ENCODE measurements at regions not wholly inside any gene's neighbourhood (a gene's known extent, or its start where the extent isn't known, plus 50 kb on each side); places are given as distances from the start of the nearest gene placed in this dataset.

- no peaks in the 10 kb centered on the region for H3K27me3 ChIP-seq (ENCODE audit: control insufficient read depth in 3 of 3, insufficient read depth in 3 of 3, low read length in 3 of 3)
- H3K9me3 ChIP-seq (ENCODE audit: control insufficient read depth in 2 of 2, insufficient read depth in 1 of 2, low read depth in 1 of 2, low read length in 1 of 2): peaks cover 0 to 2% of the 10 kb centered on the region in 2 donors
- no peak for DNase-seq
- no peak overlapping the region for H3K4me3 ChIP-seq (ENCODE audit: low read depth in 1 of 3, low read length in 3 of 3)
- H3K36me3 ChIP-seq (ENCODE audit: control insufficient read depth in 3 of 3, insufficient read depth in 2 of 3, low read depth in 1 of 3, low read length in 3 of 3): no peaks in the 10 kb centered on the region
- no peak for FAIRE-seq
- no peak overlapping the region for H3K27ac ChIP-seq (ENCODE audit: low read depth in 1 of 3, low read length in 2 of 3)
- H3K4me1 ChIP-seq (ENCODE audit: control insufficient read depth in 3 of 3, insufficient read depth in 2 of 3, low read depth in 1 of 3, low read length in 2 of 3): no peaks in the 10 kb centered on the region
- 67 to 70% (median 70%) methylated on average over 3 of the region's 3 CpGs for WGBS, 3 donors
These were observed 387.3 kb downstream of the CCDC85A start for GRCh38 chr2:56571074-56571473.

GRCh38 chr2:56576001-56576400 lies 392.2 kb downstream of the CCDC85A start:
- WGBS, 3 donors: 54 to 85% (median 81%) methylated on average over 3 of the region's 3 CpGs
- DNase-seq (no peak), FAIRE-seq (no peak)
- Histone ChIP-seq H3K9me3 (ENCODE audit: control insufficient read depth in 2 of 2, insufficient read depth in 1 of 2, low read depth in 1 of 2, low read length in 1 of 2) (peaks cover 0 to 11% of the 10 kb centered on the region in 2 donors), H3K4me3 (ENCODE audit: low read depth in 1 of 3, low read length in 3 of 3) (no peak overlapping the region), H3K27me3 (ENCODE audit: control insufficient read depth in 3 of 3, insufficient read depth in 3 of 3, low read length in 3 of 3) (no peaks in the 10 kb centered on the region), H3K27ac (ENCODE audit: low read depth in 1 of 3, low read length in 2 of 3) (no peak overlapping the region), H3K36me3 (ENCODE audit: control insufficient read depth in 3 of 3, insufficient read depth in 2 of 3, low read depth in 1 of 3, low read length in 3 of 3) (no peaks in the 10 kb centered on the region), H3K4me1 (ENCODE audit: control insufficient read depth in 3 of 3, insufficient read depth in 2 of 3, low read depth in 1 of 3, low read length in 2 of 3) (no peaks in the 10 kb centered on the region)

- Histone ChIP-seq H3K9me3 (ENCODE audit: control insufficient read depth in 2 of 2, insufficient read depth in 1 of 2, low read depth in 1 of 2, low read length in 1 of 2) (peaks cover 0 to 11% of the 10 kb centered on the region in 2 donors), H3K27ac (ENCODE audit: low read depth in 1 of 3, low read length in 2 of 3) (no peak overlapping the region), H3K4me1 (ENCODE audit: control insufficient read depth in 3 of 3, insufficient read depth in 2 of 3, low read depth in 1 of 3, low read length in 2 of 3) (no peaks in the 10 kb centered on the region), H3K36me3 (ENCODE audit: control insufficient read depth in 3 of 3, insufficient read depth in 2 of 3, low read depth in 1 of 3, low read length in 3 of 3) (no peaks in the 10 kb centered on the region), H3K4me3 (ENCODE audit: low read depth in 1 of 3, low read length in 3 of 3) (no peak overlapping the region), H3K27me3 (ENCODE audit: control insufficient read depth in 3 of 3, insufficient read depth in 3 of 3, low read length in 3 of 3) (no peaks in the 10 kb centered on the region)
- no peak for FAIRE-seq
- DNase-seq: no peak
These were observed 396.5 kb downstream of the CCDC85A start for GRCh38 chr2:56580242-56580641.

GRCh38 chr2:56582570-56582969 lies 398.8 kb downstream of the CCDC85A start:
- WGBS, 3 donors: 59 to 78% (median 72%) methylated on average over 1 of the region's 1 CpG
- FAIRE-seq (no peak), DNase-seq (no peak)
- H3K36me3 ChIP-seq (ENCODE audit: control insufficient read depth in 3 of 3, insufficient read depth in 2 of 3, low read depth in 1 of 3, low read length in 3 of 3): no peaks in the 10 kb centered on the region
- no peaks in the 10 kb centered on the region for H3K9me3 ChIP-seq (ENCODE audit: control insufficient read depth in 2 of 2, insufficient read depth in 1 of 2, low read depth in 1 of 2, low read length in 1 of 2)
- H3K4me3 ChIP-seq (ENCODE audit: low read depth in 1 of 3, low read length in 3 of 3): no peak overlapping the region
- H3K4me1 ChIP-seq (ENCODE audit: control insufficient read depth in 3 of 3, insufficient read depth in 2 of 3, low read depth in 1 of 3, low read length in 2 of 3): no peaks in the 10 kb centered on the region
- no peaks in the 10 kb centered on the region for H3K27me3 ChIP-seq (ENCODE audit: control insufficient read depth in 3 of 3, insufficient read depth in 3 of 3, low read length in 3 of 3)
- H3K27ac ChIP-seq (ENCODE audit: low read depth in 1 of 3, low read length in 2 of 3): no peak overlapping the region

GRCh38 chr2:56583796-56584315 lies 400.1 kb downstream of the CCDC85A start:
- FAIRE-seq (no peak), DNase-seq (no peak)
- WGBS, 3 donors: 65 to 87% (median 71%) methylated on average over 1 of the region's 1 CpG
- Histone ChIP-seq H3K4me3 (ENCODE audit: low read depth in 1 of 3, low read length in 3 of 3) (no peak overlapping the region), H3K4me1 (ENCODE audit: control insufficient read depth in 3 of 3, insufficient read depth in 2 of 3, low read depth in 1 of 3, low read length in 2 of 3) (no peaks in the 10 kb centered on the region), H3K36me3 (ENCODE audit: control insufficient read depth in 3 of 3, insufficient read depth in 2 of 3, low read depth in 1 of 3, low read length in 3 of 3) (no peaks in the 10 kb centered on the region), H3K27ac (ENCODE audit: low read depth in 1 of 3, low read length in 2 of 3) (no peak overlapping the region), H3K9me3 (ENCODE audit: control insufficient read depth in 2 of 2, insufficient read depth in 1 of 2, low read depth in 1 of 2, low read length in 1 of 2) (no peaks in the 10 kb centered on the region), H3K27me3 (ENCODE audit: control insufficient read depth in 3 of 3, insufficient read depth in 3 of 3, low read length in 3 of 3) (no peaks in the 10 kb centered on the region)

- no peak for DNase-seq
- Histone ChIP-seq H3K27ac (ENCODE audit: low read depth in 1 of 3, low read length in 2 of 3) (no peak overlapping the region), H3K9me3 (ENCODE audit: control insufficient read depth in 2 of 2, insufficient read depth in 1 of 2, low read depth in 1 of 2, low read length in 1 of 2) (no peaks in the 10 kb centered on the region), H3K4me3 (ENCODE audit: low read depth in 1 of 3, low read length in 3 of 3) (no peak overlapping the region), H3K27me3 (ENCODE audit: control insufficient read depth in 3 of 3, insufficient read depth in 3 of 3, low read length in 3 of 3) (no peaks in the 10 kb centered on the region), H3K4me1 (ENCODE audit: control insufficient read depth in 3 of 3, insufficient read depth in 2 of 3, low read depth in 1 of 3, low read length in 2 of 3) (no peaks in the 10 kb centered on the region), H3K36me3 (ENCODE audit: control insufficient read depth in 3 of 3, insufficient read depth in 2 of 3, low read depth in 1 of 3, low read length in 3 of 3) (no peaks in the 10 kb centered on the region)
- 71 to 81% (median 77%) methylated on average over 1 of the region's 1 CpG for WGBS, 3 donors
- no peak for FAIRE-seq
These were observed 403.7 kb downstream of the CCDC85A start for GRCh38 chr2:56587456-56587855.

- Histone ChIP-seq H3K4me1 (ENCODE audit: control insufficient read depth in 3 of 3, insufficient read depth in 2 of 3, low read depth in 1 of 3, low read length in 2 of 3) (no peaks in the 10 kb centered on the region), H3K27ac (ENCODE audit: low read depth in 1 of 3, low read length in 2 of 3) (no peak overlapping the region), H3K27me3 (ENCODE audit: control insufficient read depth in 3 of 3, insufficient read depth in 3 of 3, low read length in 3 of 3) (no peaks in the 10 kb centered on the region), H3K4me3 (ENCODE audit: low read depth in 1 of 3, low read length in 3 of 3) (no peak overlapping the region), H3K9me3 (ENCODE audit: control insufficient read depth in 2 of 2, insufficient read depth in 1 of 2, low read depth in 1 of 2, low read length in 1 of 2) (no peaks in the 10 kb centered on the region), H3K36me3 (ENCODE audit: control insufficient read depth in 3 of 3, insufficient read depth in 2 of 3, low read depth in 1 of 3, low read length in 3 of 3) (no peaks in the 10 kb centered on the region)
- 68 to 80% (median 69%) methylated on average over 1 of the region's 1 CpG for WGBS, 3 donors
- DNase-seq (no peak), FAIRE-seq (no peak)
These were observed 405.4 kb downstream of the CCDC85A start for GRCh38 chr2:56589194-56589593.

GRCh38 chr2:56589835-56590234 lies 406.0 kb downstream of the CCDC85A start:
- DNase-seq: no peak
- H3K4me1 ChIP-seq (ENCODE audit: control insufficient read depth in 3 of 3, insufficient read depth in 2 of 3, low read depth in 1 of 3, low read length in 2 of 3): no peaks in the 10 kb centered on the region
- H3K27ac ChIP-seq (ENCODE audit: low read depth in 1 of 3, low read length in 2 of 3): no peak overlapping the region
- no peaks in the 10 kb centered on the region for H3K36me3 ChIP-seq (ENCODE audit: control insufficient read depth in 3 of 3, insufficient read depth in 2 of 3, low read depth in 1 of 3, low read length in 3 of 3)
- no peaks in the 10 kb centered on the region for H3K9me3 ChIP-seq (ENCODE audit: control insufficient read depth in 2 of 2, insufficient read depth in 1 of 2, low read depth in 1 of 2, low read length in 1 of 2)
- H3K4me3 ChIP-seq (ENCODE audit: low read depth in 1 of 3, low read length in 3 of 3): no peak overlapping the region
- no peak for FAIRE-seq
- H3K27me3 ChIP-seq (ENCODE audit: control insufficient read depth in 3 of 3, insufficient read depth in 3 of 3, low read length in 3 of 3): no peaks in the 10 kb centered on the region

GRCh38 chr2:56590611-56591010 lies 406.8 kb downstream of the CCDC85A start:
- Histone ChIP-seq H3K4me1 (ENCODE audit: control insufficient read depth in 3 of 3, insufficient read depth in 2 of 3, low read depth in 1 of 3, low read length in 2 of 3) (no peaks in the 10 kb centered on the region), H3K4me3 (ENCODE audit: low read depth in 1 of 3, low read length in 3 of 3) (no peak overlapping the region), H3K27me3 (ENCODE audit: control insufficient read depth in 3 of 3, insufficient read depth in 3 of 3, low read length in 3 of 3) (no peaks in the 10 kb centered on the region), H3K9me3 (ENCODE audit: control insufficient read depth in 2 of 2, insufficient read depth in 1 of 2, low read depth in 1 of 2, low read length in 1 of 2) (no peaks in the 10 kb centered on the region), H3K36me3 (ENCODE audit: control insufficient read depth in 3 of 3, insufficient read depth in 2 of 3, low read depth in 1 of 3, low read length in 3 of 3) (no peaks in the 10 kb centered on the region), H3K27ac (ENCODE audit: low read depth in 1 of 3, low read length in 2 of 3) (no peak overlapping the region)
- 38 to 79% (median 74%) methylated on average over 3 of the region's 3 CpGs for WGBS, 3 donors
- FAIRE-seq (no peak), DNase-seq (no peak)
